Right lobe of liver (tissue), 6 donors: ENCODE measurements at regions not wholly inside any gene's neighbourhood (a gene's known extent, or its start where the extent isn't known, plus 50 kb on each side); places are given as distances from the start of the nearest gene placed in this dataset.
"Not testable (repeated sequence)": the region's sequence is repeated elsewhere in the genome, so short reads cannot be mapped to it uniquely, and the experiment has no call there.

Experiments
- ATAC-seq, 4 donors: fragments of 200-7000 bp; cut with Tn5 transposase; one replicate each; pipeline ENCODE4 v1.9.1; 2020; ENCODE audit warnings: mild to moderate bottlenecking in 4 of 4, moderate library complexity in 4 of 4
- DNase-seq, 3 donors: peaks; one replicate each; pipeline ENCODE4 v3.0.0-alpha.2; 2020
- H3K27ac ChIP-seq, 3 donors: fragments of 200-600 bp; one replicate each; pipeline ENCODE4 v1.8.0; 2022
- H3K27me3 ChIP-seq, 2 donors: fragments of 200-600 bp; one replicate each; pipeline ENCODE4 v1.8.0; 2022
- H3K36me3 ChIP-seq, 4 donors: fragments of 200-600 bp; sonication (generic) in 1 of 4; one replicate each; pipeline versions ENCODE4 v1.5.1 to v1.8.0; 2017 to 2022; ENCODE audit warnings: control low read depth in 1 of 4
- H3K4me1 ChIP-seq, 4 donors: fragments of 200-600 bp; sonication (generic) in 1 of 4; one replicate each; pipeline versions ENCODE4 v1.5.1 to v1.8.0; 2017 to 2022; ENCODE audit warnings: control low read depth in 1 of 4
- H3K4me3 ChIP-seq, 3 donors: fragments of 200-600 bp; one replicate each; pipeline ENCODE4 v1.8.0; 2022
- H3K9me3 ChIP-seq, 4 donors: fragments of 200-600 bp; sonication (generic) in 1 of 4; one replicate each; pipeline versions ENCODE4 v1.5.1 to v1.8.0; 2017 to 2022; ENCODE audit warnings: control low read depth in 1 of 4
- CTCF ChIP-seq, 4 donors: fragments of 200-600 bp in 3 of 4; fragments of 450-650 bp in 1 of 4; IDR thresholded peaks; one replicate each; pipeline versions ENCODE4 v1.5.1 to v1.8.0; 2016 to 2022; ENCODE audit warnings: antibody characterized with exemption in 4 of 4, mild to moderate bottlenecking in 2 of 4
- POLR2A ChIP-seq: fragments of 450-650 bp; IDR thresholded peaks from one replicate; pipeline ENCODE4 v1.6.1; 2017; ENCODE audit warnings: antibody characterized with exemption, mild to moderate bottlenecking
- WGBS: methylation state at CpG from one replicate; pipeline ENCODE4 v1.1.6; 2018; ENCODE audit warnings: low coverage, low lambda C conversion rate; ENCODE audit not compliant: insufficient coverage; ENCODE audit errors: missing lambda C conversion rate; 5-methylcytosine and 5-hydroxymethylcytosine counted together
- intact Hi-C, 2 donors: fragments of 100-400 bp; cut with DNase I; formaldehyde crosslinking; loops; one replicate each; pipeline versions ENCODE4 v1.11.2 to v1.14.1; 2022
- donor health status: DM: no; HTN: yes; CAD: no.
- donor health status: DM: no; HTN: no; CAD: no.
- donor health status: DM: no; HTN: no; CAD: no.
- donor health status: DM: no; HTN: yes; CAD: no.
- donor health status: DM: no; HTN: yes; CAD: no.

DNA sequence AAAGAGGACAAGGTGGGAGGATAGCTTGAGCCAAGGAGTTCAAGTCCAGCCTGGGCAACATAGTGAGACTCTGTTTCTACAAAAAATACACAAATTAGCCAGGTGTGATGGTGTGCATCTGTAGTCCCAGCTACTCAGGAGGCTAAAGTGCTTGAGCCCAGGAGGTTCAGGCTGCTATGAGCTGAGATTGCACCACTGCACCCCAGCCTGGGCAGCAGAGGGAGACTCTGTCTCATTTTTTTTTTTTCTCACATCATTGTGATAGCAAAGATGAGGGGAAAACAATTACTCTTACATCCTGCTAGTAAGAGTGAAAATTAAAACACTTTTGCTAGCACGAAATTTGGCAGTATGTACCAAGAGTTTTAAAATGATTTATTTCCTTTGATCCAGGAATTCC, 463.7 kb downstream of the TMEM135 start:
- no peaks in the 10 kb centered on the region for H3K9me3 ChIP-seq
- DNase-seq (no peak), ATAC-seq (no peak)
- TF ChIP-seq POLR2A (no peak), CTCF (IDR thresholded peaks at IDR 0.05) (no peak)
- no peaks in the 10 kb centered on the region for H3K27me3 ChIP-seq
- H3K4me1 ChIP-seq: no peaks in the 10 kb centered on the region
- WGBS: 78% methylated on average over 1 of the region's 1 CpG
- no peak overlapping the region for H3K27ac ChIP-seq
- no peaks in the 10 kb centered on the region for H3K36me3 ChIP-seq
- no peak overlapping the region for H3K4me3 ChIP-seq
- intact Hi-C loops: no loop called here

GRCh38 chr11:87494936-87495335, 457.2 kb downstream of the TMEM135 start:
- H3K9me3 ChIP-seq, H3K36me3 ChIP-seq, H3K27ac ChIP-seq, H3K4me3 ChIP-seq, DNase-seq, H3K27me3 ChIP-seq, ATAC-seq, intact Hi-C loops, H3K4me1 ChIP-seq: not testable (repeated sequence)
- 78% methylated on average over 3 of the region's 3 CpGs for WGBS

- WGBS: 57% methylated on average over 7 of the region's 7 CpGs
- H3K36me3 ChIP-seq, H3K4me1 ChIP-seq, H3K27ac ChIP-seq, intact Hi-C loops, H3K4me3 ChIP-seq, ATAC-seq, H3K9me3 ChIP-seq, DNase-seq, H3K27me3 ChIP-seq: not testable (repeated sequence)
Measured at GRCh38 chr11:87494026-87494425, 456.3 kb downstream of the TMEM135 start.

GRCh38 chr11:87493516-87493915, 455.8 kb downstream of the TMEM135 start:
- H3K27ac ChIP-seq: no peak overlapping the region
- intact Hi-C loops: no loop called here
- DNase-seq: no peak
- WGBS: 45% methylated on average over 4 of the region's 4 CpGs
- no peak for ATAC-seq
- no peaks in the 10 kb centered on the region for H3K4me1 ChIP-seq
- H3K4me3 ChIP-seq: no peak overlapping the region
- TF ChIP-seq CTCF (IDR thresholded peaks at IDR 0.05) (no peak), POLR2A (no peak)
- H3K27me3 ChIP-seq: no peaks in the 10 kb centered on the region
- H3K36me3 ChIP-seq: no peaks in the 10 kb centered on the region
- no peaks in the 10 kb centered on the region for H3K9me3 ChIP-seq

DNA sequence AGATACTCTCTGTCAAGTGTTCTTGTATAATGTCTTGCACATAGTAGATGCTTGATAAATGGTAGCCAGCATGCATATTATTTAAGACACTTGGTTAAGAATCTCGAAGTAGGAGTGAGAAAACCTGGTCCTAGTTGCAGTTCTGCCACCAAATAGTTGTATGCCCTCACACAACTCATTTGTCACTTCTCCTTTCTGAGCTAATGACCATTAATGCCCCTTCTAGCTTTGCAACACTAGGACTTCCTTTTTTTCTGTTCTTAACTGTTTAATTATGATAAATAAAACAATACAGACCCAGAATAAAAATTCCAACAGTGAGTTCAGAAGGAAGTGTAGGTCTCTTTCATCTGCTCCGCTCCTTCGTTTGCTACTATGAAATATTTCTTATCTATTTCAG, 453.6 kb downstream of the TMEM135 start:
- WGBS: 46% methylated on average over 3 of the region's 3 CpGs
- H3K4me1 ChIP-seq: no peaks in the 10 kb centered on the region
- H3K9me3 ChIP-seq: no peaks in the 10 kb centered on the region
- no peaks in the 10 kb centered on the region for H3K27me3 ChIP-seq
- TF ChIP-seq CTCF (IDR thresholded peaks at IDR 0.05) (no peak), POLR2A (no peak)
- DNase-seq: no peak
- H3K36me3 ChIP-seq: no peaks in the 10 kb centered on the region
- intact Hi-C loops: no loop called here
- H3K4me3 ChIP-seq: no peak overlapping the region
- no peak overlapping the region for H3K27ac ChIP-seq
- no peak for ATAC-seq

GRCh38 chr11:87490671-87491070, 452.9 kb downstream of the TMEM135 start:
- no peaks in the 10 kb centered on the region for H3K36me3 ChIP-seq
- TF ChIP-seq POLR2A: no peak
- no peak for TF ChIP-seq CTCF (IDR thresholded peaks at IDR 0.05)
- H3K9me3 ChIP-seq: no peaks in the 10 kb centered on the region
- H3K4me3 ChIP-seq: no peak overlapping the region
- intact Hi-C loops: no loop called here
- no peak for ATAC-seq
- H3K27ac ChIP-seq: no peak overlapping the region
- DNase-seq: no peak
- H3K27me3 ChIP-seq: no peaks in the 10 kb centered on the region
- no peaks in the 10 kb centered on the region for H3K4me1 ChIP-seq
